HEK293 (cell line): ENCODE measurements at regions not wholly inside any gene's neighbourhood (a gene's known extent, or its start where the extent isn't known, plus 50 kb on each side); places are given as distances from the start of the nearest gene placed in this dataset.

Experiments used
- CTCF ChIA-PET: fragments of 350-600 bp; formaldehyde crosslinking; extraction: SDS; loops from one replicate; lab custom pipeline; 2021; ENCODE audit warnings: antibody characterized with exemption; lab: Yijun Ruan, JAX
- POLR2A ChIA-PET: fragments of 300-600 bp; formaldehyde crosslinking; extraction: SDS; loops from one replicate; lab custom pipeline; 2020; ENCODE audit warnings: antibody characterized with exemption, inconsistent platforms; lab: Yijun Ruan, JAX
- H3K27ac ChIP-seq: fragments of 200-500 bp; sonication (Bioruptor generic); 2 replicates; pipeline ENCODE4 v1.5.1; 2014; ENCODE audit warnings: low read depth, low read length, control low read depth, inconsistent platforms; ENCODE audit errors: extremely low read depth
- H3K36me3 ChIP-seq, 2 experiments: fragments of 200-500 bp in 1 of 2; sonication (Bioruptor generic) in 1 of 2; 1 replicate in 1 of 2; 2 replicates in 1 of 2; pipeline ENCODE4 v1.5.1; 2014 to 2017; ENCODE audit warnings: inconsistent platforms in 2 of 2, low read length in 2 of 2; ENCODE audit not compliant: control insufficient read depth in 2 of 2, insufficient read depth in 1 of 2
- H3K4me1 ChIP-seq: fragments of 200-500 bp; sonication (Bioruptor generic); 2 replicates; pipeline ENCODE4 v1.5.1; 2014; ENCODE audit warnings: mild to moderate bottlenecking, low read length, inconsistent platforms; ENCODE audit not compliant: control insufficient read depth, insufficient read depth
- H3K4me3 ChIP-seq: 2 replicates; pipeline ENCODE4 v1.5.1; 2011; ENCODE audit warnings: low read depth, mild to moderate bottlenecking, control low read depth, low read length, moderate library complexity
- H3K9me3 ChIP-seq: fragments of 200-500 bp; sonication (Bioruptor generic); 2 replicates; pipeline ENCODE4 v1.5.1; 2014; ENCODE audit warnings: low read depth, low read length, inconsistent platforms; ENCODE audit not compliant: control insufficient read depth, insufficient read depth
- GFI1B ChIP-seq: fragments of 450-650 bp; formaldehyde crosslinking; IDR thresholded peaks from 2 replicates; pipeline ENCODE4 v1.5.1; 2016; ENCODE audit warnings: missing biosample characterization, missing genetic modification characterization
- KLF10 ChIP-seq: fragments of 450-650 bp; IDR thresholded peaks from 2 replicates; pipeline ENCODE4 v1.5.1; 2018; ENCODE audit warnings: missing biosample characterization, mild to moderate bottlenecking, missing genetic modification characterization
- KLF7 ChIP-seq: fragments of 450-650 bp; formaldehyde crosslinking; IDR thresholded peaks from 2 replicates; pipeline ENCODE4 v1.5.1; 2016; ENCODE audit warnings: missing biosample characterization, missing genetic modification characterization, borderline replicate concordance
- PRDM4 ChIP-seq: fragments of 450-650 bp; formaldehyde crosslinking; IDR thresholded peaks from 2 replicates; pipeline ENCODE4 v1.5.1; 2017; ENCODE audit warnings: missing biosample characterization, missing genetic modification characterization
- SETDB1 ChIP-seq: IDR thresholded peaks from one replicate; pipeline ENCODE4 v1.6.1; 2017; ENCODE audit warnings: mild to moderate bottlenecking, low read length, moderate library complexity, mixed read lengths; ENCODE audit not compliant: insufficient read length
- SP7 ChIP-seq: fragments of 450-650 bp; formaldehyde crosslinking; IDR thresholded peaks from 2 replicates; pipeline ENCODE4 v1.5.1; 2016; ENCODE audit warnings: missing biosample characterization, missing genetic modification characterization
- ZBTB17 ChIP-seq: fragments of 450-650 bp; formaldehyde crosslinking; IDR thresholded peaks from 2 replicates; pipeline ENCODE4 v1.5.1; 2016; ENCODE audit warnings: missing biosample characterization, missing genetic modification characterization
- ZBTB49 ChIP-seq: fragments of 450-650 bp; formaldehyde crosslinking; IDR thresholded peaks from 2 replicates; pipeline ENCODE4 v1.5.1; 2016; ENCODE audit warnings: missing biosample characterization, missing genetic modification characterization, low read depth
- ZBTB6 ChIP-seq: fragments of 450-650 bp; formaldehyde crosslinking; IDR thresholded peaks from 2 replicates; pipeline ENCODE4 v1.5.1; 2017; ENCODE audit warnings: missing biosample characterization, missing genetic modification characterization
- ZBTB8A ChIP-seq: fragments of 450-650 bp; formaldehyde crosslinking; IDR thresholded peaks from 2 replicates; pipeline ENCODE4 v1.5.1; 2016; ENCODE audit warnings: missing biosample characterization, missing genetic modification characterization
- ZFP69B ChIP-seq: fragments of 450-650 bp; formaldehyde crosslinking; IDR thresholded peaks from 2 replicates; pipeline ENCODE4 v1.5.1; 2016; ENCODE audit warnings: missing biosample characterization, missing genetic modification characterization
- ZNF121 ChIP-seq: fragments of 450-650 bp; formaldehyde crosslinking; IDR thresholded peaks from 2 replicates; pipeline ENCODE4 v1.5.1; 2016; ENCODE audit warnings: missing biosample characterization, missing genetic modification characterization
- ZNF174 ChIP-seq: fragments of 450-650 bp; formaldehyde crosslinking; IDR thresholded peaks from 2 replicates; pipeline ENCODE4 v1.5.0; 2017; ENCODE audit warnings: missing biosample characterization, mild to moderate bottlenecking, missing genetic modification characterization
- ZNF211 ChIP-seq: fragments of 450-650 bp; formaldehyde crosslinking; IDR thresholded peaks from 2 replicates; pipeline ENCODE4 v1.5.1; 2016; ENCODE audit warnings: low read depth, missing biosample characterization, missing genetic modification characterization
- ZNF239 ChIP-seq: fragments of 450-650 bp; formaldehyde crosslinking; IDR thresholded peaks from 2 replicates; pipeline ENCODE4 v1.5.1; 2016; ENCODE audit warnings: missing biosample characterization, missing genetic modification characterization
- ZNF350 ChIP-seq: fragments of 450-650 bp; formaldehyde crosslinking; IDR thresholded peaks from 2 replicates; pipeline ENCODE4 v1.5.0; 2017; ENCODE audit warnings: missing biosample characterization, mild to moderate bottlenecking, missing genetic modification characterization
- ZNF433 ChIP-seq: fragments of 450-650 bp; formaldehyde crosslinking; IDR thresholded peaks from 2 replicates; pipeline ENCODE4 v1.5.1; 2016; ENCODE audit warnings: missing biosample characterization, missing genetic modification characterization, low read depth
- ZNF48 ChIP-seq: fragments of 450-650 bp; formaldehyde crosslinking; IDR thresholded peaks from 2 replicates; pipeline ENCODE4 v1.5.1; 2016; ENCODE audit warnings: missing biosample characterization, missing genetic modification characterization
- ZNF544 ChIP-seq: fragments of 450-650 bp; formaldehyde crosslinking; IDR thresholded peaks from 2 replicates; pipeline ENCODE4 v1.5.0; 2017; ENCODE audit warnings: missing biosample characterization, missing genetic modification characterization
- ZNF629 ChIP-seq: fragments of 450-650 bp; formaldehyde crosslinking; IDR thresholded peaks from 2 replicates; pipeline ENCODE4 v1.5.1; 2017; ENCODE audit warnings: missing biosample characterization, missing genetic modification characterization

GRCh38 chr7:84722086-84722485 lies 464.8 kb downstream of the SEMA3D start (continued):
- TF ChIP-seq ZBTB6 (tag by site-specific recombination), result no peak
- TF ChIP-seq ZBTB49 (tag by site-specific recombination), result no peak
- no peak for TF ChIP-seq ZNF48
- no peak for TF ChIP-seq ZNF629 (tag by site-specific recombination)
- no peak for TF ChIP-seq ZNF211 (tag by site-specific recombination)
- TF ChIP-seq ZNF544 (tag by site-specific recombination), result no peak
- TF ChIP-seq ZNF121, result no peak
- TF ChIP-seq KLF10 (tag by site-specific recombination), result no peak

- H3K4me1 ChIP-seq, result no peaks in the 10 kb centered on the region; the same call in none of the 2 replicates
- POLR2A ChIA-PET, result no interaction called here
- TF ChIP-seq ZFP69B (tag by site-specific recombination), result no peak
- TF ChIP-seq ZNF433, result no peak
- no peak for TF ChIP-seq ZBTB17 (tag by site-specific recombination)
- no peak for TF ChIP-seq ZNF350 (tag by site-specific recombination)
- no peak for TF ChIP-seq SETDB1
- TF ChIP-seq ZBTB8A (tag by site-specific recombination), result no peak
- TF ChIP-seq ZNF239, result no peak
- TF ChIP-seq KLF7 (tag by site-specific recombination), result no peak
- no peak for TF ChIP-seq ZNF174 (tag by site-specific recombination)
- TF ChIP-seq SP7 (tag by site-specific recombination), result no peak
- TF ChIP-seq GFI1B (tag by site-specific recombination), result no peak
- TF ChIP-seq PRDM4 (tag by site-specific recombination), result no peak
- H3K27ac ChIP-seq, result no peak overlapping the region
- H3K9me3 ChIP-seq, result no peaks in the 10 kb centered on the region
- CTCF ChIA-PET, result interaction anchor here (0.6 kb wide), 1 partner anchor 125 kb away, joined by 3 read pairs; no protein-coding TSS in a partner anchor
- no peaks in the 10 kb centered on the region for H3K36me3 ChIP-seq
- no peak overlapping the region for H3K4me3 ChIP-seq
Measured at GRCh38 chr7:84720456-84721097, 466.3 kb downstream of the SEMA3D start.
